ENCODE measurements at regions not wholly inside any gene's neighbourhood (a gene's known extent, or its start where the extent isn't known, plus 50 kb on each side); places are given as distances from the start of the nearest gene placed in this dataset.

GRCh38 chr3:144384241-144384979 is 412.8 kb downstream of the DIPK2A start:
- DNase-seq = no peak

- peak; percentile 76 for DNase-seq
Observed at GRCh38 chr3:144390786-144391185, 419.2 kb downstream of the DIPK2A start.

GRCh38 chr3:144391236-144391635 is 419.6 kb downstream of the DIPK2A start:
- peak; percentile 6 for DNase-seq

- DNase-seq = peak; percentile 79
Observed at GRCh38 chr3:144394032-144394431, 422.4 kb downstream of the DIPK2A start.

- DNase-seq = no peak
Observed at GRCh38 chr3:144402430-144402829, 430.8 kb downstream of the DIPK2A start.

- DNase-seq = peak; percentile 35
Observed at GRCh38 chr3:144403040-144403457, 431.4 kb downstream of the DIPK2A start.

GRCh38 chr3:144407335-144407734 is 435.7 kb downstream of the DIPK2A start:
- DNase-seq = no peak

GRCh38 chr3:144409319-144409718 is 437.7 kb downstream of the DIPK2A start:
- no peak for DNase-seq

- no peak for DNase-seq
Observed at GRCh38 chr3:144413068-144413467, 441.4 kb downstream of the DIPK2A start.

GRCh38 chr3:144415492-144415891 is 443.9 kb downstream of the DIPK2A start:
- DNase-seq = no peak

GRCh38 chr3:144424606-144425005 is 453.0 kb downstream of the DIPK2A start:
- no peak for DNase-seq

GRCh38 chr3:144426366-144426765 is 454.7 kb downstream of the DIPK2A start:
- no peak for DNase-seq

- no peak for DNase-seq
Observed at GRCh38 chr3:144426967-144427366, 455.3 kb downstream of the DIPK2A start.

- DNase-seq = peak; percentile 48
Observed at GRCh38 chr3:144429719-144430121, 458.1 kb downstream of the DIPK2A start.

- no peak for DNase-seq
Observed at GRCh38 chr3:144431134-144431533, 459.5 kb downstream of the DIPK2A start.

- peak; percentile 13 for DNase-seq
Observed at GRCh38 chr3:144433006-144433405, 461.4 kb downstream of the DIPK2A start.

- DNase-seq = no peak
Observed at GRCh38 chr3:144437989-144438388, 466.4 kb downstream of the DIPK2A start.

GRCh38 chr3:144444061-144444460 is 472.4 kb downstream of the DIPK2A start:
- DNase-seq = no peak

- no peak for DNase-seq
Observed at GRCh38 chr3:144444546-144444945, 472.9 kb downstream of the DIPK2A start.

GRCh38 chr3:144455841-144456440 is 484.3 kb downstream of the DIPK2A start:
- no peak for DNase-seq

- no peak for DNase-seq
Observed at GRCh38 chr3:144457758-144458157, 486.1 kb downstream of the DIPK2A start.

- no peak for DNase-seq
Observed at GRCh38 chr3:144458283-144458682, 486.7 kb downstream of the DIPK2A start.

- no peak for DNase-seq
Observed at GRCh38 chr3:144462337-144462736, 490.7 kb downstream of the DIPK2A start.

GRCh38 chr3:144463911-144464310 is 492.3 kb downstream of the DIPK2A start:
- DNase-seq = peak; percentile 11

All from fibroblast of skin of back (primary cell).